Endothelial cell of hepatic sinusoid (primary cell): ENCODE measurements at regions not wholly inside any gene's neighbourhood (a gene's known extent, or its start where the extent isn't known, plus 50 kb on each side); places are given as distances from the start of the nearest gene placed in this dataset.

Source experiments
- in situ Hi-C: cut with HindIII; loops from 2 replicates; pipeline ENCODE4 v1.10.0; 2017; ENCODE audit warnings: low sequenced_read_pairs

GRCh38 chr11:87397011-87397865 is 359.5 kb downstream of the TMEM135 start:
- in situ Hi-C loops, result no loop called here

GRCh38 chr11:87394924-87395323 is 357.2 kb downstream of the TMEM135 start:
- in situ Hi-C loops, result no loop called here

- in situ Hi-C loops, result no loop called here
Measured at GRCh38 chr11:87392665-87393064, 354.9 kb downstream of the TMEM135 start.

- in situ Hi-C loops, result no loop called here
Measured at GRCh38 chr11:87391496-87391895, 353.8 kb downstream of the TMEM135 start.

GRCh38 chr11:87384078-87384729 is 346.5 kb downstream of the TMEM135 start:
- in situ Hi-C loops, result no loop called here

- in situ Hi-C loops, result no loop called here
Measured at GRCh38 chr11:87374038-87374807, 336.5 kb downstream of the TMEM135 start.
